ENCODE measurements at regions not wholly inside any gene's neighbourhood (a gene's known extent, or its start where the extent isn't known, plus 50 kb on each side); places are given as distances from the start of the nearest gene placed in this dataset.

DNA sequence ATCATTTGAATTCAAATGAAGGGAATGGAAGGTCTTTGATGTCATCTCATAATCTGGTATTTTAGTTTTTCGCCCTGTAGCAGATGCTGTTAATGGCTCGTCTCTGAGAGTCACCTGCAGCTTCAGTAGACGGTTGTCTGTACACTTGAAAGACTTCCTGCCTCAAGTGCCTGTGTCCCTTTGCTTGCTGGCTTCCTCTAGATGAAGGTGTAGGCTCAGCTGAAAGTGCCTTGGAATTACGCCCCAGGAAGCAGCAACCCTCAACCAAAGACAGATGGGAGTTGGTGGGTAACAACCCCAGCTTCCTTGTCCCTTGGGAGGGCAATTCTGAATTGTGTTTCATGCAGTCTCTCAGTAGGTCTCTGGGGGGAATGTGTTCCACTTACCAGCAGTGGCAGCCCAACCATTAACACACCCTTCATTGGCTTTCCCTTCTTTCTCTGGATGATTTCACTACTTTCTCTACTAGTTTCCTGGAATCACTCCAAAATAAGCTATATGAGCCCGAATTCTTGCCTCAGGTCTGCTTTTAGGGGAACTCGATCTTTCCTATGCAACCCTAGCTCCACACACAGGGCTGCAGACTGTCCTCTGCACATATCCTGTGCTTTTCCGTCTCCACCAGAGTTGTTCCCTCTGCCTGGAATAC is 395.6 kb downstream of the DMAC1 start:
- Histone ChIP-seq H3K4me2 (no peak overlapping the region), H3K9me3 (no peaks in the 10 kb centered on the region), H4K20me1 (ENCODE audit: insufficient read depth) (no peaks in the 10 kb centered on the region), H3K4me3 (ENCODE audit: low read depth in 2 of 2, low read length in 1 of 2) (no peak overlapping the region), H3K79me2 (ENCODE audit: insufficient read depth) (no peaks in the 10 kb centered on the region), H3K27me3 (ENCODE audit: insufficient read depth) (no peaks in the 10 kb centered on the region), H3K27ac (ENCODE audit: low read depth in 2 of 2, low read length in 1 of 2) (no peak overlapping the region), H3K4me1 (ENCODE audit: control insufficient read depth in 1 of 2, insufficient read depth in 2 of 2, low read depth in 1 of 2, low read length in 1 of 2) (no peaks in the 10 kb centered on the region), H3F3A (replicated peaks; ENCODE audit: insufficient read depth) (no peaks in the 10 kb centered on the region), H3K9ac (no peak overlapping the region), H3K36me3 (replicated peaks in 1 of 2; ENCODE audit: control insufficient read depth in 1 of 2, insufficient read depth in 2 of 2, low read length in 1 of 2) (no peaks in the 10 kb centered on the region), H3K9me2 (no peaks in the 10 kb centered on the region), H2AFZ (ENCODE audit: low read depth) (no peak overlapping the region)
- no peak for DNase-seq
- ChIA-PET CTCF (interaction anchor here (1.6 to 3.4 kb wide), 2 partner anchors 131 to 135 kb away, joined by 6 to 42 read pairs; no protein-coding TSS in a partner anchor), POLR2A (no interaction called here)
- WGBS (ENCODE audit: low lambda C conversion rate), result 52% methylated on average over 7 of the region's 7 CpGs
- TF ChIP-seq SIN3A (IDR thresholded peaks at IDR 0.05; ENCODE audit: borderline replicate concordance, low read depth, low read length) (no peak), TCF12 (IDR thresholded peaks at IDR 0.05) (no peak), RFX5 (IDR thresholded peaks at IDR 0.05; ENCODE audit: low read length) (no peak), FOSL2 (IDR thresholded peaks at IDR 0.05; ENCODE audit: borderline replicate concordance, low read depth) (no peak), FOXJ3 (CRISPR knock-in tag; IDR thresholded peaks at IDR 0.05) (no peak), JUND (IDR thresholded peaks at IDR 0.05) (no peak), NRF1 (IDR thresholded peaks at IDR 0.05; ENCODE audit: low read depth, low read length) (no peak), GABPA (IDR thresholded peaks at IDR 0.05; ENCODE audit: low read depth) (no peak), EP300 (IDR thresholded peaks at IDR 0.05; ENCODE audit: borderline replicate concordance in 1 of 2, low read depth in 1 of 2, low read length in 1 of 2) (no peak), GATA2 (CRISPR knock-in tag; IDR thresholded peaks at IDR 0.05) (no peak), SMC3 (IDR thresholded peaks at IDR 0.05; ENCODE audit: low read depth, low read length) (no peak), ELF1 (IDR thresholded peaks at IDR 0.05) (no peak), RAD21 (IDR thresholded peaks at IDR 0.05; ENCODE audit: low read length) (no peak)
- TF ChIP-seq, protein P1, sequence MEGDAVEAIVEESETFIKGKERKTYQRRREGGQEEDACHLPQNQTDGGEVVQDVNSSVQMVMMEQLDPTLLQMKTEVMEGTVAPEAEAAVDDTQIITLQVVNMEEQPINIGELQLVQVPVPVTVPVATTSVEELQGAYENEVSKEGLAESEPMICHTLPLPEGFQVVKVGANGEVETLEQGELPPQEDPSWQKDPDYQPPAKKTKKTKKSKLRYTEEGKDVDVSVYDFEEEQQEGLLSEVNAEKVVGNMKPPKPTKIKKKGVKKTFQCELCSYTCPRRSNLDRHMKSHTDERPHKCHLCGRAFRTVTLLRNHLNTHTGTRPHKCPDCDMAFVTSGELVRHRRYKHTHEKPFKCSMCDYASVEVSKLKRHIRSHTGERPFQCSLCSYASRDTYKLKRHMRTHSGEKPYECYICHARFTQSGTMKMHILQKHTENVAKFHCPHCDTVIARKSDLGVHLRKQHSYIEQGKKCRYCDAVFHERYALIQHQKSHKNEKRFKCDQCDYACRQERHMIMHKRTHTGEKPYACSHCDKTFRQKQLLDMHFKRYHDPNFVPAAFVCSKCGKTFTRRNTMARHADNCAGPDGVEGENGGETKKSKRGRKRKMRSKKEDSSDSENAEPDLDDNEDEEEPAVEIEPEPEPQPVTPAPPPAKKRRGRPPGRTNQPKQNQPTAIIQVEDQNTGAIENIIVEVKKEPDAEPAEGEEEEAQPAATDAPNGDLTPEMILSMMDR (IDR thresholded peaks at IDR 0.05), result no peak
- TF ChIP-seq, protein P2, sequence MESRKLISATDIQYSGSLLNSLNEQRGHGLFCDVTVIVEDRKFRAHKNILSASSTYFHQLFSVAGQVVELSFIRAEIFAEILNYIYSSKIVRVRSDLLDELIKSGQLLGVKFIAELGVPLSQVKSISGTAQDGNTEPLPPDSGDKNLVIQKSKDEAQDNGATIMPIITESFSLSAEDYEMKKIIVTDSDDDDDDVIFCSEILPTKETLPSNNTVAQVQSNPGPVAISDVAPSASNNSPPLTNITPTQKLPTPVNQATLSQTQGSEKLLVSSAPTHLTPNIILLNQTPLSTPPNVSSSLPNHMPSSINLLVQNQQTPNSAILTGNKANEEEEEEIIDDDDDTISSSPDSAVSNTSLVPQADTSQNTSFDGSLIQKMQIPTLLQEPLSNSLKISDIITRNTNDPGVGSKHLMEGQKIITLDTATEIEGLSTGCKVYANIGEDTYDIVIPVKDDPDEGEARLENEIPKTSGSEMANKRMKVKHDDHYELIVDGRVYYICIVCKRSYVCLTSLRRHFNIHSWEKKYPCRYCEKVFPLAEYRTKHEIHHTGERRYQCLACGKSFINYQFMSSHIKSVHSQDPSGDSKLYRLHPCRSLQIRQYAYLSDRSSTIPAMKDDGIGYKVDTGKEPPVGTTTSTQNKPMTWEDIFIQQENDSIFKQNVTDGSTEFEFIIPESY (IDR thresholded peaks at IDR 0.05; ENCODE audit: borderline replicate concordance, low read depth), result no peak

DNA sequence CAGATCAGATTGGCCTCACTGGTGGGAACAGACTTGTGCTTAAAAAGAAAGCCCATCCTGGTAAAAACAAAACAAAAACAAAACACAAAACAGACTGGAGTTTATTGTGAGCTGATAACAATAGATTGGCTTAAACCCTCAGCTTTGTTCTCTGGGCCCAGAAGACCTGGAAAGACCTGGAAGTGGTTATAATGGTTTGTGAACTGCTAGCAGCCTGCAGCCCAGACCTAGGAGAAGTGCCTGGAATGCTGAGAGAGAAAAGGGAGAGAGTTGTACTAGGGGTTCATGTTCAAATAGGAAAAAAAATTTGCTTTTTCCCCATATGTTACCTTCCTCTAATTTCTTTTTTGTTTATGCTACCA is 396.6 kb downstream of the DMAC1 start:
- H3K27ac ChIP-seq (ENCODE audit: low read depth in 2 of 2, low read length in 1 of 2), result no peak overlapping the region
- H3K79me2 ChIP-seq (ENCODE audit: insufficient read depth), result no peaks in the 10 kb centered on the region
- H3K9ac ChIP-seq, result no peak overlapping the region
- H3K4me2 ChIP-seq, result no peak overlapping the region
- no peaks in the 10 kb centered on the region for H3K36me3 ChIP-seq (replicated peaks in 1 of 2; ENCODE audit: control insufficient read depth in 1 of 2, insufficient read depth in 2 of 2, low read length in 1 of 2)
- H3F3A ChIP-seq (replicated peaks; ENCODE audit: insufficient read depth), result no peaks in the 10 kb centered on the region
- no peaks in the 10 kb centered on the region for H3K4me1 ChIP-seq (ENCODE audit: control insufficient read depth in 1 of 2, insufficient read depth in 2 of 2, low read depth in 1 of 2, low read length in 1 of 2)
- no peak for DNase-seq
- H3K27me3 ChIP-seq (ENCODE audit: insufficient read depth), result no peaks in the 10 kb centered on the region
- ChIA-PET CTCF (interaction anchor here (1.1 to 3.4 kb wide), 13 partner anchors 9 to 1493 kb away, joined by 3 to 42 read pairs (median 5); no protein-coding TSS in a partner anchor), POLR2A (no interaction called here)
- H4K20me1 ChIP-seq (ENCODE audit: insufficient read depth), result no peaks in the 10 kb centered on the region
- H3K9me3 ChIP-seq, result no peaks in the 10 kb centered on the region
- H3K9me2 ChIP-seq, result no peaks in the 10 kb centered on the region
- no peak overlapping the region for H3K4me3 ChIP-seq (ENCODE audit: low read depth in 2 of 2, low read length in 1 of 2)
- no peak overlapping the region for H2AFZ ChIP-seq (ENCODE audit: low read depth)
- TF ChIP-seq YY1 (IDR thresholded peaks at IDR 0.05; ENCODE audit: low read depth) (no peak), RXRA (IDR thresholded peaks at IDR 0.05; ENCODE audit: borderline replicate concordance, low read depth) (no peak), TCF12 (IDR thresholded peaks at IDR 0.05) (no peak), TEAD4 (IDR thresholded peaks at IDR 0.05; ENCODE audit: borderline replicate concordance, insufficient read depth) (no peak), EZH2phosphoT487 (IDR thresholded peaks at IDR 0.05; ENCODE audit: borderline replicate concordance, low read depth) (no peak), FOSL2 (IDR thresholded peaks at IDR 0.05; ENCODE audit: borderline replicate concordance, low read depth) (no peak), TAF1 (IDR thresholded peaks at IDR 0.05; ENCODE audit: borderline replicate concordance, low read depth, low read length) (no peak)
- TF ChIP-seq, protein P2 (IDR thresholded peaks at IDR 0.05; ENCODE audit: borderline replicate concordance, low read depth), result no peak
- TF ChIP-seq, protein P3, sequence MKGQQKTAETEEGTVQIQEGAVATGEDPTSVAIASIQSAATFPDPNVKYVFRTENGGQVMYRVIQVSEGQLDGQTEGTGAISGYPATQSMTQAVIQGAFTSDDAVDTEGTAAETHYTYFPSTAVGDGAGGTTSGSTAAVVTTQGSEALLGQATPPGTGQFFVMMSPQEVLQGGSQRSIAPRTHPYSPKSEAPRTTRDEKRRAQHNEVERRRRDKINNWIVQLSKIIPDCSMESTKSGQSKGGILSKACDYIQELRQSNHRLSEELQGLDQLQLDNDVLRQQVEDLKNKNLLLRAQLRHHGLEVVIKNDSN (IDR thresholded peaks at IDR 0.05; ENCODE audit: borderline replicate concordance, low read depth), result no peak

All from SK-N-SH (cell line).